Heart left ventricle (tissue), 16 donors: ENCODE measurements at regions not wholly inside any gene's neighbourhood (a gene's known extent, or its start where the extent isn't known, plus 50 kb on each side); places are given as distances from the start of the nearest gene placed in this dataset.

Experiments
- ATAC-seq, 4 donors: fragments of 200-7000 bp; cut with Tn5 transposase; one replicate each; pipeline ENCODE4 v1.9.1; 2020 to 2022; ENCODE audit warnings: moderate library complexity in 4 of 4, mild to moderate bottlenecking in 3 of 4, moderate number of reproducible peaks in 1 of 4
- DNase-seq, 5 donors: peaks; one replicate each; pipeline ENCODE4 v3.0.0-alpha.2; 2020
- H3K27ac ChIP-seq, 12 donors: fragments of 200-600 bp; sonication (generic) in 4 of 12; one replicate each; pipeline versions ENCODE4 v1.5.0 to v1.8.0; 2016 to 2022; ENCODE audit warnings: mild to moderate bottlenecking in 2 of 12
- H3K27me3 ChIP-seq, 9 donors: fragments of 200-600 bp; sonication (generic) in 2 of 9; one replicate each; pipeline versions ENCODE4 v1.5.1 to v1.8.0; 2016 to 2022; ENCODE audit warnings: mild to moderate bottlenecking in 3 of 9
- H3K36me3 ChIP-seq, 9 donors: fragments of 200-600 bp; sonication (generic) in 2 of 9; one replicate each; pipeline versions ENCODE4 v1.5.0 to v1.8.0; 2018 to 2022; ENCODE audit warnings: mild to moderate bottlenecking in 2 of 9
- H3K4me1 ChIP-seq, 12 donors: fragments of 200-600 bp; sonication (generic) in 4 of 12; one replicate each; pipeline versions ENCODE4 v1.5.0 to v1.8.0; 2016 to 2022; ENCODE audit warnings: mild to moderate bottlenecking in 3 of 12
- H3K4me3 ChIP-seq, 12 donors: fragments of 200-600 bp; sonication (generic) in 4 of 12; one replicate each; pipeline versions ENCODE4 v1.5.0 to v1.8.0; 2017 to 2022; ENCODE audit warnings: mild to moderate bottlenecking in 9 of 12, moderate library complexity in 4 of 12
- H3K9me3 ChIP-seq, 12 donors: fragments of 200-600 bp; sonication (generic) in 4 of 12; one replicate each; pipeline versions ENCODE4 v1.5.0 to v1.8.0; 2016 to 2022; ENCODE audit warnings: mild to moderate bottlenecking in 1 of 12
- POLR2A ChIP-seq, 2 donors: fragments of 450-650 bp; IDR thresholded peaks; one replicate each; pipeline ENCODE4 v1.6.1; 2017; ENCODE audit warnings: antibody characterized with exemption in 2 of 2, mild to moderate bottlenecking in 2 of 2, moderate library complexity in 2 of 2
- WGBS, 4 donors: extraction: QIAGEN DNeasy Blood & Tissue Kit in 2 of 4; methylation state at CpG; one replicate each; pipeline versions ENCODE4 v1.1.5 to v1.1.7; 2013 to 2018; 5-methylcytosine and 5-hydroxymethylcytosine counted together
- intact Hi-C, 10 donors: fragments of 100-400 bp; cut with DNase I; formaldehyde crosslinking; loops; one replicate each; pipeline versions ENCODE4 v1.11.1 to v1.14.2; 2022
- TF ChIP-seq, protein P1 (sequence below), 12 donors: fragments of 200-600 bp; sonication (generic) in 4 of 12; IDR thresholded peaks; one replicate each; pipeline versions ENCODE4 v1.5.0 to v1.8.0; 2018 to 2022; ENCODE audit warnings: antibody characterized with exemption in 12 of 12, mild to moderate bottlenecking in 5 of 12
- donor health status: ischemic (EF 13 %, LVEDD 7.1; RV severe dilation, severe dysfunction).
- donor health status: healthy with polysubstance abuse.
- donor health status: DM: no; HTN: yes; CAD: no.
- donor health status: DM: no; HTN: no; CAD: no.
- donor health status: ischemic (EF 25% LVEDD 6.9; RV normal size, moderate dysfunction).
- donor health status: ischemic (EF 25% LVEDD 5.7; RV mildly dilated, moderate dysfunction).
- donor health status: healthy.
- donor health status: DM: yes; HTN: yes; CAD: no.
- donor health status: ischemic (EF 35%, LVEDD 5.7; RV mildly dilated, moderate dysfunction).
- donor health status: nonischemic (EF 11% LVEDD 7.7; RV severe dilation, severe dysfunction).
- donor health status: DM: yes; HTN: yes; CAD: no.
- donor health status: PGD.
- donor health status: ischemic (EF 29% LVEDD 5.4; RV normal size, mild dysfunction).
- donor health status: nonischemic (EF 23%, LVEDD 6.1; RV moderate dilation, normal function).

DNA sequence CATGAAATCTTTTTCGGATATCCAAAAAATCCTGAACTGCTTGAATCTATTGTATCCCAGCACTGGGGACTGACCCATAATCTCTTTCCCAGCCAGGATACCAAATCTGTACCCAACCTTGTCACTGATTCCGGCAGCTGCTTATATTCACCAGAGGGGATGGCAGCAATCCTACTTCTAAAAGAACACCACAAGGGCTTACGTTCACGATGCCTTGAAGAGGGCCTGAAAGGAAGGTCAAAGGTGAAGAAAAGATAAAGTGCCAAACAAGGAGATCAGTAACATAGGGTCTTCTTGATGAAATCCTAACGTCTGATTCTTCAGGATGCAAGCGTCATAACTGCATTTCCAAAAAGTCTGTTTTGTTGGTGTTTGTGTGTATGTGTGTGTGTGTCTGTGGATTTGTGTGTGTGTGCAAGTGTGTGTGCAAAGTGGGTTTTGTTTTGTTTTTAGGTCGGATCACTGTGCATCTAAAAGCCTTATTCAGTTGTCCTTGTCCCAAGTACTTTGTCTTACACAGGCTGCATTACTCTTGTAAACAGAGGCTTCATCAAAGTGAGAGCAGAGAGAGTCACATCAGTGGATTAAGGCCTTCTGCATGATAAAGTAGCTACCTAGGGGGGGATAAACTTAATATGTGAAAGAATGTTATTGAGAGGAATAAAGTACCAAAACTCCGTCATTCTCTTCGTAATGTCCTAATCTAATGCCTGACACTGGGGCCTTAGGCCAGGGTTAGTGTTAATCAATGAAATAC, 179.3 kb downstream of the BARHL2 start:
- ATAC-seq (no peak), DNase-seq (no peak)
- Histone ChIP-seq H3K4me1 (no peaks in the 10 kb centered on the region), H3K36me3 (no peaks in the 10 kb centered on the region), H3K4me3 (no peak overlapping the region), H3K9me3 (no peaks in the 10 kb centered on the region), H3K27ac (no peak overlapping the region), H3K27me3 (peaks cover 0 to 9% (median 0%) of the 10 kb centered on the region in 9 donors)
- intact Hi-C loops: no loop called here
- WGBS, 4 donors: 53 to 55% (median 55%) methylated on average over 9 of the region's 9 CpGs
- TF ChIP-seq POLR2A (IDR thresholded peaks at IDR 0.05): no peak
- TF ChIP-seq, protein P1, sequence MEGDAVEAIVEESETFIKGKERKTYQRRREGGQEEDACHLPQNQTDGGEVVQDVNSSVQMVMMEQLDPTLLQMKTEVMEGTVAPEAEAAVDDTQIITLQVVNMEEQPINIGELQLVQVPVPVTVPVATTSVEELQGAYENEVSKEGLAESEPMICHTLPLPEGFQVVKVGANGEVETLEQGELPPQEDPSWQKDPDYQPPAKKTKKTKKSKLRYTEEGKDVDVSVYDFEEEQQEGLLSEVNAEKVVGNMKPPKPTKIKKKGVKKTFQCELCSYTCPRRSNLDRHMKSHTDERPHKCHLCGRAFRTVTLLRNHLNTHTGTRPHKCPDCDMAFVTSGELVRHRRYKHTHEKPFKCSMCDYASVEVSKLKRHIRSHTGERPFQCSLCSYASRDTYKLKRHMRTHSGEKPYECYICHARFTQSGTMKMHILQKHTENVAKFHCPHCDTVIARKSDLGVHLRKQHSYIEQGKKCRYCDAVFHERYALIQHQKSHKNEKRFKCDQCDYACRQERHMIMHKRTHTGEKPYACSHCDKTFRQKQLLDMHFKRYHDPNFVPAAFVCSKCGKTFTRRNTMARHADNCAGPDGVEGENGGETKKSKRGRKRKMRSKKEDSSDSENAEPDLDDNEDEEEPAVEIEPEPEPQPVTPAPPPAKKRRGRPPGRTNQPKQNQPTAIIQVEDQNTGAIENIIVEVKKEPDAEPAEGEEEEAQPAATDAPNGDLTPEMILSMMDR (IDR thresholded peaks at IDR 0.05): no peak

- no peak for ATAC-seq
- TF ChIP-seq, protein P1 (IDR thresholded peaks at IDR 0.05): no peak
- no peak for TF ChIP-seq POLR2A (IDR thresholded peaks at IDR 0.05)
- no peaks in the 10 kb centered on the region for H3K36me3 ChIP-seq
- intact Hi-C loops: no loop called here
- H3K27ac ChIP-seq: no peak overlapping the region
- WGBS, 4 donors: 53 to 60% (median 54%) methylated on average over 6 of the region's 6 CpGs
- H3K27me3 ChIP-seq: peaks cover 0 to 7% (median 0%) of the 10 kb centered on the region in 9 donors
- H3K9me3 ChIP-seq: no peaks in the 10 kb centered on the region
- DNase-seq: no peak
- H3K4me1 ChIP-seq: no peaks in the 10 kb centered on the region
- H3K4me3 ChIP-seq: no peak overlapping the region
Observed at GRCh38 chr1:90534663-90535295, 182.3 kb downstream of the BARHL2 start.

GRCh38 chr1:90534116-90534515, 183.0 kb downstream of the BARHL2 start:
- TF ChIP-seq, protein P1 (IDR thresholded peaks at IDR 0.05): no peak
- TF ChIP-seq POLR2A (IDR thresholded peaks at IDR 0.05): no peak
- 72 to 83% (median 78%) methylated on average over 6 of the region's 6 CpGs for WGBS, 4 donors
- no peaks in the 10 kb centered on the region for H3K36me3 ChIP-seq
- no peak for ATAC-seq
- no peaks in the 10 kb centered on the region for H3K4me1 ChIP-seq
- no peaks in the 10 kb centered on the region for H3K9me3 ChIP-seq
- H3K27me3 ChIP-seq: peaks cover 0 to 3% (median 0%) of the 10 kb centered on the region in 9 donors
- intact Hi-C loops: no loop called here
- no peak overlapping the region for H3K4me3 ChIP-seq
- DNase-seq: no peak
- H3K27ac ChIP-seq: no peak overlapping the region

GRCh38 chr1:90526954-90527353, 190.1 kb downstream of the BARHL2 start:
- Histone ChIP-seq H3K9me3 (peaks cover 0 to 30% (median 2%) of the 10 kb centered on the region in 12 donors), H3K27ac (no peak overlapping the region), H3K27me3 (no peaks in the 10 kb centered on the region), H3K4me3 (no peak overlapping the region), H3K36me3 (no peaks in the 10 kb centered on the region), H3K4me1 (no peaks in the 10 kb centered on the region)
- DNase-seq: no peak
- intact Hi-C loops: no loop called here
- TF ChIP-seq POLR2A (IDR thresholded peaks at IDR 0.05): no peak
- TF ChIP-seq, protein P1 (IDR thresholded peaks at IDR 0.05): no peak
- no peak for ATAC-seq
